GM19238 (cell line): ENCODE measurements at regions not wholly inside any gene's neighbourhood (a gene's known extent, or its start where the extent isn't known, plus 50 kb on each side); places are given as distances from the start of the nearest gene placed in this dataset.

Source experiments
- DNase-seq: peaks from one replicate; pipeline ENCODE4 v3.0.0; 2011; ENCODE audit warnings: low spot score; ENCODE audit not compliant: insufficient read length

- DNase-seq: no peak
These were observed 239.0 kb downstream of the EIPR1 start for GRCh38 chr2:3138621-3139020.

GRCh38 chr2:3137651-3138300 is 239.8 kb downstream of the EIPR1 start:
- no peak for DNase-seq

- DNase-seq: no peak
These were observed 241.9 kb downstream of the EIPR1 start for GRCh38 chr2:3135676-3136075.

- no peak for DNase-seq
These were observed 243.5 kb downstream of the EIPR1 start for GRCh38 chr2:3134026-3134571.

- DNase-seq: no peak
These were observed 244.7 kb downstream of the EIPR1 start for GRCh38 chr2:3132966-3133365.

- DNase-seq: no peak
These were observed 245.2 kb downstream of the EIPR1 start for GRCh38 chr2:3132466-3132865.

- no peak for DNase-seq
These were observed 245.8 kb downstream of the EIPR1 start for GRCh38 chr2:3131636-3132326.

- no peak for DNase-seq
These were observed 246.6 kb downstream of the EIPR1 start for GRCh38 chr2:3130889-3131635.

GRCh38 chr2:3130444-3130843 is 247.2 kb downstream of the EIPR1 start:
- no peak for DNase-seq

GRCh38 chr2:3129867-3130266 is 247.8 kb downstream of the EIPR1 start:
- DNase-seq: no peak

GRCh38 chr2:3128786-3129185 is 248.8 kb downstream of the EIPR1 start:
- DNase-seq: no peak

GRCh38 chr2:3127710-3128109 is 249.9 kb downstream of the EIPR1 start:
- DNase-seq: no peak

GRCh38 chr2:3126911-3127621 is 250.6 kb downstream of the EIPR1 start:
- DNase-seq: no peak

GRCh38 chr2:3126171-3126910 is 251.3 kb downstream of the EIPR1 start:
- no peak for DNase-seq

GRCh38 chr2:3125761-3126130 is 251.9 kb downstream of the EIPR1 start:
- DNase-seq: no peak

- DNase-seq: no peak
These were observed 252.4 kb downstream of the EIPR1 start for GRCh38 chr2:3125001-3125760.

GRCh38 chr2:3122525-3122924 is 255.1 kb downstream of the EIPR1 start:
- DNase-seq: no peak

GRCh38 chr2:3121601-3122000 is 256.0 kb downstream of the EIPR1 start:
- DNase-seq: no peak

- DNase-seq: no peak
These were observed 259.9 kb downstream of the EIPR1 start for GRCh38 chr2:3117650-3118216.

- no peak for DNase-seq
These were observed 261.2 kb downstream of the EIPR1 start for GRCh38 chr2:3116371-3116770.
